Fibroblast of skin of scalp (primary cell): ENCODE measurements at regions not wholly inside any gene's neighbourhood (a gene's known extent, or its start where the extent isn't known, plus 50 kb on each side); places are given as distances from the start of the nearest gene placed in this dataset.
A peak's percentile ranks its signal among the peaks of the same experiment; 100 is the strongest.

Source experiments
- DNase-seq: peaks from one replicate; pipeline ENCODE4 v3.0.0-alpha.2; 2013

GRCh38 chr15:96073908-96074307, 256.6 kb upstream of the NR2F2 start:
- no peak for DNase-seq

- DNase-seq: no peak
Measured at GRCh38 chr15:96075895-96076294, 254.6 kb upstream of the NR2F2 start.

DNA sequence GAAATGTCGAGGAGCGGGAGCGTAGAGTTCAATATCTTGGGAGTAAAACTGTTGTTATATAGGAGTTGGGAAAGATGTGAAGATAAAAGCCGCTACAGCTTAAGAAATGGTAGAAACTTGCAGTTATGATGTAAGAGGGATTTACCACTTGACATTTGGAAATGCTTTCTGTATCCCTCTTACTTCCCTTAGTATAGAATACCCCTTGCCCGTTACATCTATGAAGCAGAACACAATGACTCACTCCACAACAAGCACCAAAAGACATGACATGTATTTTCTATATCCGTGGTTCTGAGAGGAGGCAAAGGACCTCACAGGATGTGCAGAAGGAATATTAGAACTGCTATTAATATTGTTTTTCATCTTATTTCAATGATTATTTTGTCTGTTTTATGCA, 254.2 kb upstream of the NR2F2 start:
- DNase-seq: no peak

GRCh38 chr15:96079041-96079440, 251.5 kb upstream of the NR2F2 start:
- no peak for DNase-seq

DNA sequence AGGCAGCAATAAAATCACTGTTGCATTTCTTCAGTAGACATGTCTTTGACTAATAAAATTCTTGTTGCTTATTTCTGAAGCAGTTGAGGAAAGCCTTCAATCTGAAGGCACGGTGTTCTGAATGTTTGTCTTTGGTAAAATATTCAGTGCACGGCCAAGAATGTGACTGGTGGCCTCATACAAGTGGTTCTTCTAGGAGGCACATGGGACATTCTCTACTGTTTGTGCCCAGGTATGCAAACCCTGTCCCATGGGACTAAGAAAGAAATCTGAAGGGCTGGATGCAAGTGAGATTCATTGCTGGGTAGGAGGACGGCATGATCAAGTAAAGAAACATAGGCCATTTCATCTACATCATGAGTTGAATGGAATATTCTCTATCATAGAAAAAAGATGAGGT, 250.6 kb upstream of the NR2F2 start:
- no peak for DNase-seq

DNA sequence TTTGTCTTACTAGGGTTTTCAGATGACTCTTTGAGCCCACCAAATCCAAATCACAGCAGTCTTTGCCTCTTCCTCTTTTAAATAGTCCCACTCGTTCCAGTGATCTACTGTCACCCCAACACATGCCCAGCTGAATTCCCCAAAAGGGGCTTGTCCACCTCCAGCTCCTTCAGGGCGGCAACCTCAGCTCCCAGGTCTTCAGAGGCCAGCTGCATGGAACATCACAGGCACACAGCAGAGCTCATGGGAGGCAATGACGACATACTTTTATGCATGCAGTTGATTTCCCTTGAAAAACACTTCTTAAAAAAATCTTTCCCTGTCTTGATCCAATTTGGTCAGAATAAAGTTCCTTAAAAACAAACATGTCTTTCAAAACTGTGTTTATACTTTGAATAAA, 244.3 kb upstream of the NR2F2 start:
- no peak for DNase-seq

GRCh38 chr15:96087180-96087884, 243.2 kb upstream of the NR2F2 start:
- DNase-seq: peak; percentile 13

DNA sequence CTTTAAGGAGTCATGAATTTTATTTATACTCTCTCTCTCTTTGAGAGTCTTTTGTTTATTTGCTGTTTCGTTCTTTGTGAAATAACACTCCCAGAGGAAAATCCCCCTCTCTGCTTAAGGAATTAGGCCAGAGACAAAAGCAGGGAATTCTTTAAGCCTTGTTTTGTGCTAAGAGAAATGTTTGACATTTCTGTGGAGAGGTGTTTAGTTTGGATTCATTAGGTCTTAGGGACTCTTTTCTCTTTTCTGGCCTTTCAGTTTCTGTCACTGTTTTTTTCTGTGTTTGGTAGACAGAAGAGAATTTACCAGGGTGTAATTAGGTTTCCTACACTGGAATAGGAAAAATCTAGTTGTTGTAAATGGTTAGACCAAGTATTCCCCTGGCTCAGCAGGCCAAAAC, 241.8 kb upstream of the NR2F2 start:
- no peak for DNase-seq

- DNase-seq: no peak
Measured at GRCh38 chr15:96089405-96090058, 241.0 kb upstream of the NR2F2 start.

DNA sequence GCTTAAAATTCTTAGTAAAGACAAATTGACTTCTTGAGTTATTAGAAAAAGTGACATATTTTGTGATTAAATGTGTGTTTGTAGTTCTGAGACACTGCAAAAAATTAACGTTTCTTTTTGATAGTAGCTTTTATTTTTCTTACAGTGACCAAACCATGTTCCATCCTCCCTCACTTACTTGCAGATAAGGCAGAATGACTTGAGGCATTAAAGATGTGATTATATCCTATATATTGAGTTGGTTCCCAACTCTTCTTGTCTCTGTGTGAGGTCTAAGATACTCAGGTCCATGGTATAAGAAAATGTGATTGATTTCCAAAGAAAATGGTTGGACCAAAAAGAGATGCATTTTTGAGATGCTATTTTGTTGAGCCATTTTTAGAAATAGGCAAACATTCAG, 238.3 kb upstream of the NR2F2 start:
- no peak for DNase-seq

GRCh38 chr15:96093063-96093462, 237.4 kb upstream of the NR2F2 start:
- DNase-seq: no peak

DNA sequence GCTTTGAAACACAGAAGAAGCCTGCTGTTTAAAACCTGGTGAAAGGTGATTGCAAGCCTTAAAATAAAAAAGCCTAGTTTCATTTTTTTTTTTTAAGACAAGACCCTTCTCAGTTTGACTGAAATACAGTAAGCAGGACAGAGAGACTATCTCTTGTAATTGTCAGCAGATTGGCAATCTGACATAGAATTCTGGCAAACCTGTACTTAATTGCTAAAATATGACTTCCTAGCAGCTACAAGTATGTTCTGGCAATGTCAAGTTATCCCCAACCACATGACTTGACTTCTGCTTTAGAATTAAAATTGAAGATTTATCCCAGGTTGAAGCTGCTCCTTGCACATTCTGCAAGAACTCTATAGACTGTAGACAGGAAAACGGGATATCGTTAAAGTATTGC, 232.8 kb upstream of the NR2F2 start:
- DNase-seq: no peak

DNA sequence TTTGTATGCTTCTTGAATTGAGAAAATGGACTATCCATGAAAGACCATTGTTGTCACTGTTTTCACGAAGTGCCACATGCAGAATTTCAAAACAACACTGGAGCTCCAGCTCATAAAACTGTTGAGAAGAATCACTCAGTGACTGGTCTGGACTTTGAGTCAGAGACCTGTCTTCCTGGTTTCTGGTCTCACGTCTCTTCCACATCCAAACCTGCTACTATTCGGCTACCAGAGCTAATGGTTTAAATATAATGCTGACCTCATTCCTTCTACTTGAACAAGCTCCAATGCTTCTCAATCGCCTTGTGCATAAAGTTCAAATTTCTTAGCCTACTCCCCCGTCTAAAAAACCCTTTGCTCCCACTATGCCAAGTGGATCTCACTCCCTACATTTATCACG, 227.9 kb upstream of the NR2F2 start:
- no peak for DNase-seq

GRCh38 chr15:96106181-96106580, 224.3 kb upstream of the NR2F2 start:
- no peak for DNase-seq

DNA sequence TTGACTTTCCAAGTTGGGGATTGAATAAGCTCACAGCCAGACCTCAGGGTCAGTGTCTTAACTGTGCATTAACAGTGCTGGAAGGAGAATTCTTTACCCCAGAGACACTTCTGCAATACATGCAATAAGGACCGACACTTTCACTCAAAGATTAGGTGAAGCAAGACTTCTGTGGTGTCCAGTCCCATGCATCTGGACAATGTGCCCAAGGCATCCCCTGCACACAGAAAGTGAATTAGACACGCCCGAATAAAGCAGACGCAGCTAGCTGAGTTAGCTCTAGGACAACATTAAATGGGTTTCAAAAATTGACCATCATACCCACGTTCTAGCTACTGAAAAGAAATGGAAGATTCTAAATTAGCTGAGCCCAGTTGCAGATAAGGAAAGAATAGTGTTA, 223.9 kb upstream of the NR2F2 start:
- no peak for DNase-seq

GRCh38 chr15:96107916-96108315, 222.6 kb upstream of the NR2F2 start:
- peak; percentile 84 for DNase-seq

DNA sequence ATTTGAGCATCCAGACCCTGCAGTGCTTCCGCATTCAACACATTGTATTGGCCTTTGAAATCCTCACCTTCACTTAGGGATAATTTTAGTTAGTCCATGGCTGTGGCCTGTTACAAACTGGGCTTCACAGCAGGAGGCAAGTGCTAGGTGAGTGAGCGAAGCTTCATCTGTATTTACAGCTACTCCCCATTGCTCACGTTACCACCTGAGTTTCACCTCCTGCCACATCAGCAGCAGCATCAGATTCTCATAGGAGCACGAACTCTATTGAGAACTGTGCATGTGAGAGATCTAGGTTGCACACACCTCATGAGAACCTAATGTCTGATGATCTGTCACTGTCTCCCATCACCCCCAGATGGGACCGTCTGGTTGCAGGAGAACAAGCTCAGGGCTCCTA, 222.1 kb upstream of the NR2F2 start:
- no peak for DNase-seq

- DNase-seq: no peak
Measured at GRCh38 chr15:96109820-96110219, 220.7 kb upstream of the NR2F2 start.

GRCh38 chr15:96112018-96112417, 218.5 kb upstream of the NR2F2 start:
- no peak for DNase-seq

GRCh38 chr15:96115642-96116041, 214.9 kb upstream of the NR2F2 start:
- peak; percentile 84 for DNase-seq

DNA sequence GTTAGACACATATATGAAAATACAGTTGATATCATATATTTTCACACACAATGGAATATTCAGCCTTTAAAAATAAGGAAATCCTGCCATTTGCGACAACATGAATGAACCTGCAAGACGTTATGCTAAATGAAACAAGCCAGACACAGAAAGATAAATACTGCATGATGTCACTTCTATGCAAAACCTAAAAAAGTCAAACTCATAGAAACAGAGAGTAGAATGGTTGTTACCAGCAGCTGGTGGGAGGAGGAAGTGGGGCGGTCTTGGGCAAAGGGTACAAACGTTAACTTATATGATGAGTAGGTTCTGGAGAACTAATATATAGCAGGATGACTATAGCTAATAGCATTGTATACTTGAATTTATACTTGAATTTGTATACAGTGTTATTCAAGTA, 213.2 kb upstream of the NR2F2 start:
- no peak for DNase-seq

GRCh38 chr15:96119734-96120133, 210.8 kb upstream of the NR2F2 start:
- DNase-seq: no peak

GRCh38 chr15:96121086-96121920, 209.2 kb upstream of the NR2F2 start:
- DNase-seq: peak; percentile 54
